ENCODE measurements at regions not wholly inside any gene's neighbourhood (a gene's known extent, or its start where the extent isn't known, plus 50 kb on each side); places are given as distances from the start of the nearest gene placed in this dataset.

GRCh38 chr6:141361559-141361958, 771.2 kb upstream of the GJE1 start:
- TF ChIP-seq, protein P1, sequence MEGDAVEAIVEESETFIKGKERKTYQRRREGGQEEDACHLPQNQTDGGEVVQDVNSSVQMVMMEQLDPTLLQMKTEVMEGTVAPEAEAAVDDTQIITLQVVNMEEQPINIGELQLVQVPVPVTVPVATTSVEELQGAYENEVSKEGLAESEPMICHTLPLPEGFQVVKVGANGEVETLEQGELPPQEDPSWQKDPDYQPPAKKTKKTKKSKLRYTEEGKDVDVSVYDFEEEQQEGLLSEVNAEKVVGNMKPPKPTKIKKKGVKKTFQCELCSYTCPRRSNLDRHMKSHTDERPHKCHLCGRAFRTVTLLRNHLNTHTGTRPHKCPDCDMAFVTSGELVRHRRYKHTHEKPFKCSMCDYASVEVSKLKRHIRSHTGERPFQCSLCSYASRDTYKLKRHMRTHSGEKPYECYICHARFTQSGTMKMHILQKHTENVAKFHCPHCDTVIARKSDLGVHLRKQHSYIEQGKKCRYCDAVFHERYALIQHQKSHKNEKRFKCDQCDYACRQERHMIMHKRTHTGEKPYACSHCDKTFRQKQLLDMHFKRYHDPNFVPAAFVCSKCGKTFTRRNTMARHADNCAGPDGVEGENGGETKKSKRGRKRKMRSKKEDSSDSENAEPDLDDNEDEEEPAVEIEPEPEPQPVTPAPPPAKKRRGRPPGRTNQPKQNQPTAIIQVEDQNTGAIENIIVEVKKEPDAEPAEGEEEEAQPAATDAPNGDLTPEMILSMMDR (conservative IDR thresholded peaks at IDR 0.05 in 1 of 2, IDR thresholded peaks at IDR 0.05 in 1 of 2; ENCODE audit: extremely low read depth in 1 of 2, insufficient read depth in 1 of 2, low read depth in 1 of 2, low read length in 2 of 2): no peak
- no peak for TF ChIP-seq EZH2 (IDR thresholded peaks at IDR 0.05; ENCODE audit: borderline replicate concordance, low read length)

All from mammary epithelial cell (primary cell).